ENCODE measurements at regions not wholly inside any gene's neighbourhood (a gene's known extent, or its start where the extent isn't known, plus 50 kb on each side); places are given as distances from the start of the nearest gene placed in this dataset.
A peak's percentile ranks its signal among the peaks of the same experiment; 100 is the strongest.

- no peak for DNase-seq (ENCODE audit: low spot score)
- no peak for FAIRE-seq
These were observed 64.0 kb upstream of the CHRM3 start for GRCh38 chr1:239322369-239322768.

- FAIRE-seq (no peak), DNase-seq (ENCODE audit: low spot score) (no peak)
These were observed 64.5 kb upstream of the CHRM3 start for GRCh38 chr1:239321877-239322276.

GRCh38 chr1:239317948-239318347 lies 68.4 kb upstream of the CHRM3 start:
- DNase-seq (ENCODE audit: low spot score) (no peak), FAIRE-seq (no peak)

DNA sequence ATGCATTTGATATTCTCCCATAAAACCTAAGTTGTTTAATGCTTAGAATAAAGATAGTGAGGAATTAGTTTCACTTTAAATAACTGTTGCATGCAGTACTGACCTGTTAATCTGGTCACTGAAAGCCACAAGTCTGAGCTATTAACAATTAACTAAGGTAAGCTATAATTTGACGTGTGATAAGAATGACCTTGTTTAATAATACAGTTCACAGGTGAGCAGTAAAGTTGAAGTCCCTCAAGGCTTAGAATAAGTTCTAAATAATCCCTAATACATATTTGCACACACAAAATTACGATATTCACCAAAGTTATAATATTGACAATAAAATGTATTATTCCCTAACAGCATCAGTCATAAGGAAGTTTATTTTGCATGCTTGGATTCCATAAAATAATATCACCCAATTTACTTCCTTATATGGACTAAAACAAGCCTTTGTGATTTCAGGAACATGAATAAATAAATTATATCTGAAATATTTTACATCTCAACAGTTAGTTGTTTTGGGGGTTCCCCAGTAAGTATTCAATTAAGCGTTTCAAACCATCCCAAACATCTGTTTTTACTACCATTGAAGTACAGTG lies 70.6 kb upstream of the CHRM3 start:
- FAIRE-seq (no peak), DNase-seq (ENCODE audit: low spot score) (no peak)

DNA sequence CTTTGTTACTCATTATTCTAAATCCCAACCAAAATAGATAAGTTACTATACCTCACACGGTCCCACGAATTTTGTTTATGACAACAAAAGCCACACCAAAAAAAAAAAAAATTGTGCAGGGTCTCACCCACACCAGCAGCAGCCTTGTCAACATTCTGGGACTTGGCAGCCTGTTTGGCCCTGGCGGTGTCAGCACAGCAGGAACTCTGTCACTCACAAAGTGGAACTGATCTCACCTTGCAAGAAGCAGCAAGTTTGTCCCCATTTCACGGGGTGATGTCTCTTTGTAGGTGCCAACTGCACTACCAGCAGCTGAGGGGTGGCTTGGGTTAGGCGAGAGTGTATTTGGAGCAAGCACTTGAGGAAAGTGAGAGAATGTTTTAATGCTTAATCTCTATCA lies 75.0 kb upstream of the CHRM3 start:
- DNase-seq (ENCODE audit: low spot score) (no peak), FAIRE-seq (no peak)

GRCh38 chr1:239308701-239309333 lies 77.6 kb upstream of the CHRM3 start:
- DNase-seq (ENCODE audit: low spot score), result peak; percentile 8
- no peak for FAIRE-seq

DNA sequence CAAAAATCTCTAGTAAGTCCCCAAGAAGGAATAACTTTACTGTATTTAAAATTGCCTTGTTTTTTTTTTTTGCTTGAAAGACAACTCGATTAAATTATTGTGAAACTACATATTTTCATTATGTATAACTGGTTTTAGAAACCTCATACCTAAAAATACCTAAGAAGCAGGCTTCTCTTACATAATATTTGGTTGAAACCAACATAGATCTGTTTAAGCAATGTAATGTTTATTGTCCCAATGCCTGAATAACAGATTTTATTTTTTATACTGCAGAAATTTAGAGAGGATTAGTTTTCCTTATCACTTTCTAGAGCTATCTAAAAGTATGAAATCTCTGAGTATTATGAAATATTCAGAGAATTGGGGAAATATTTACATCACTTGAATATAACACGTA lies 78.5 kb upstream of the CHRM3 start:
- FAIRE-seq (no peak), DNase-seq (ENCODE audit: low spot score) (no peak)

DNA sequence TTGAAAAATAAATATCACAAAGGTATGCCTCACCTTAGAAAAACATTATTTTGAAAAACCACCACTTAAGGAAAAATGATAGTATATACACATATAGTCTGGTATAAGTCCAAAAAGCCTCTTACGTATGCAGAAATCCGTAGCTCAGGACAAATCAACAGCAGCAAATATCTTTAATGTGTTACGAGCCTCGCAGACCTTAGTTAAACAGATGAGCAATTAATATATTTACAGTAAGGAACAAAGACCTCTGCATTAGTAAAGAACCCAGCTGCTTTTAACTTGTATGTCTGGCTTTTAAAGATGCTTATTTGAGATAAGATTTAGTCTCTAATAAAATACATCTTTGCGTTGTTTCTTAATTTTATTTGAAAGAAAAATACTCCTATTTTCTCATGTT lies 79.9 kb upstream of the CHRM3 start:
- no peak for DNase-seq (ENCODE audit: low spot score)
- no peak for FAIRE-seq

- FAIRE-seq (no peak), DNase-seq (ENCODE audit: low spot score) (no peak)
These were observed 83.1 kb upstream of the CHRM3 start for GRCh38 chr1:239303289-239303688.

DNA sequence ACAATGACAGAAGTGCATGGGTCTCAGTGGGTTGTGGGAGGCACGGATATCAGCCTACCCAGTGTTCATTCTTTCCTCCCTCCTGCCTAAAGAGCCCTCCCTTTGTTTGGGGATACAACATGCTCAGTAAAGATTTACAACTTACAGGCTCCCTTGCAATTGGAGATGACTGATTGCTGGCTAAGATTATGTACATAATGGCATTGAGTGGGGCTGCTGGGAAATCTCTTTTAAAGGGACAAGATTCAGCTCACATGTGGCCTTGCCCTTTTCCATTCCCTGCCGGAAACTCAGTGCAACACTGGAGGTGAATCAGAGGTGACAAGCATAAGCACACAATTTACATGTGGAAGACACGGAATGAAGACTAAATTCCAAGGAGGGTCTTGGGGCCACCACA lies 83.7 kb upstream of the CHRM3 start:
- DNase-seq (ENCODE audit: low spot score) (no peak), FAIRE-seq (no peak)

DNA sequence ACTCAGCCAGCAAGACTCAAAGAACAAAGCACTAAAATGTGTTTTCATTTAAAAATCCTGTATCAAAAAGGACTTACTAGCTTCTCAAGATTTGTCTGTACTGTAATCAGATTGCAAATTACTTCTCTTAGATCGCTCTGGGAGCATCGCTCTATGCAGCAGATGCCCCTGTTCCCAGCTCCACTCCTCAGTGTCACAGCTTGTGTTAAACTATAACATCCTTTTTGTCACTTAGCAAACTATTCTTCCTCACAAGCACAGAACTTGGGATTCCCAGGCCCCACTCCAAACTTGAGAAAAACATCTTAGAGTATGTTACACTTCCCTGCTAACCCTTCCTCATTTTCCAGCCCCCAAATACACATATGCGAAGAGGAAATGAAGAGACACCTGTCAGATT lies 85.1 kb upstream of the CHRM3 start:
- DNase-seq (ENCODE audit: low spot score), result no peak
- no peak for FAIRE-seq

- DNase-seq (ENCODE audit: low spot score) (no peak), FAIRE-seq (no peak)
These were observed 88.5 kb upstream of the CHRM3 start for GRCh38 chr1:239297910-239298309.

DNA sequence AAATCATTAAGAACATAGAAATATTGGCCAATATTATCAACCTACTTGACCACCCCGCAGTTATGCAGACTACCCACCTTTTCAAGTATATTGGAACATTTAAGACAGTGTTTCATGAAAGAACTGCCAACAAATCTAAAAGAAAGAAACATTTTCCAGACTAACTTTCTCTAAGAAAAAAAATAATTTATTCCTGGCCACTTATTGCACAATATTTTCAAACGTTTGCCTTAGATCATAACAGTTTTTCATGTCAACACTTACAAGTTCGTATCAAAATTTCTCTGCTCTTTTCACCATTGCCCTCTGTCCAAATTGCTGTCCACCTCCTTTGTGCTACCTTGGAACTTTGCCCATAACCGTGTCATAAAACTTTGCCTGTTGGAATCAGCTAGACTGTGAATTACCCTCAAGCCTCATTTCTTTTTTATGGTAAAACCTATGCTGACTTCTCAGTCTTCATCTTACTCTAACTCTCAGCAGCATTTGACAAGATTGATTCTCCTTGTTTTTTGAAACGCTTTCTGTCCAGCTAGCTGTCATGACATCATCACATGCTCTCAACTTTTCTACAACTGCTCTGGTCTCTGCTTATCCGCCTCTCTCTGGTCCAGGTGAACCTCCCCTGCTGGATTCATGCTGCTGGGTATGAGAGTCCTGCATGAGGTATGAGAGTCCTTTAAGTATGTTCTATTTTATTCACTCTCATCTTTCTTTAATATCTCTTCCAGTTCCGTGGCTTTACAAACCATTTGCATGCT lies 92.8 kb upstream of the CHRM3 start:
- DNase-seq (ENCODE audit: low spot score) (no peak), FAIRE-seq (no peak)

DNA sequence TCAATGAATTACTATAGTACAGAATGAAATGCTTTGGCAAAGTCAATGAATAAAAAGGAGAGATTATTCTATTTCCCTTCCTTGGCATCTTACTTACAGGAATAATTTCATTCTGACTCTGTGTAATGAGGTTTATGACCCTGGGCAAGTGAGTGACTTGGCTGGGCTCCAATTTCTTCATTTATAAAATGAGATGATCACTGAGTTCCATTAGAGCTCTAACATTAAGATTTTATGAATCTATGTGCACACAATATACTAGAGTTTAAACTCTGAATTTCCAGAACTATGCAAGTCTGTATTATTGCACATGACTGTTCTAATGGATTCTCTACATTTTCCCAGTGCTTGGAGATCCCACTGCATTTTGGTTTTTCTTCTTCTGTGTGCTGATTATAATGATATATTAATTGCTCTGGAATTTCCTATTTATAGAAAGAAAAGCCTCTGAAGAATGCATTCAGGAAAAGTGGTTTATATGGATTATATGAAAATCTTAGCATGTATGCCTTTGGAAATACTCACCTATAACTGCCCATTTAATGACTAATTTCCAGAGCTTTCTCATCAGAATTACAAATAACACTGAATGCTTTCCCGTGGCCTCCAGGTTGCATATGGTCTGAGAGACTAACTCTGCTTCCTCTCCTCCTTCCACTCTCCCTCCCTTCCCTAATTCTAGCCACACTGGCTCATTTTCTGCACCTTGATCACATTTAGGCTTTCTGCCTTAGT lies 97.4 kb upstream of the CHRM3 start:
- no peak for FAIRE-seq
- no peak for DNase-seq (ENCODE audit: low spot score)

GRCh38 chr1:239287296-239287695 lies 99.1 kb upstream of the CHRM3 start:
- FAIRE-seq (no peak), DNase-seq (ENCODE audit: low spot score) (no peak)

- FAIRE-seq (no peak), DNase-seq (ENCODE audit: low spot score) (no peak)
These were observed 103.2 kb upstream of the CHRM3 start for GRCh38 chr1:239283216-239283615.

DNA sequence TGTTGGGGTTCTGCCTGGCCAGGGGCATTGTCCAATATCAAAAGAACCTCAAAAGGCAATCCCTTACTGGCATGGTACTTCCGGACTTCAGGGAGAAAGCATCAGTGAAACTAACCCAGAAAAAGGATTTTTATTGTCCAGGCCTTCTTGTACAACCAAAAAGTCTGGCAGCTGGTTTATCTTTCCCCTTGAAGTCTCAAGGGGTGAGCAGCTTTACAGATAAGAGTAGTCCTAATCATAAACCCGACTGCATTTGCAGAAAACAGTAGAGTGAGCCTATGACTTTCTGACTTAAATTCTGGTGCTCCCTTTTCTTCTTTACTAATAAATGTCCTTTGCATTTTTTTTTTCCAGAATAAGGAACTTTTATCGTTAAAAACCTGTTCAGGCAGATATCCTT lies 104.0 kb upstream of the CHRM3 start:
- DNase-seq (ENCODE audit: low spot score), result no peak

DNA sequence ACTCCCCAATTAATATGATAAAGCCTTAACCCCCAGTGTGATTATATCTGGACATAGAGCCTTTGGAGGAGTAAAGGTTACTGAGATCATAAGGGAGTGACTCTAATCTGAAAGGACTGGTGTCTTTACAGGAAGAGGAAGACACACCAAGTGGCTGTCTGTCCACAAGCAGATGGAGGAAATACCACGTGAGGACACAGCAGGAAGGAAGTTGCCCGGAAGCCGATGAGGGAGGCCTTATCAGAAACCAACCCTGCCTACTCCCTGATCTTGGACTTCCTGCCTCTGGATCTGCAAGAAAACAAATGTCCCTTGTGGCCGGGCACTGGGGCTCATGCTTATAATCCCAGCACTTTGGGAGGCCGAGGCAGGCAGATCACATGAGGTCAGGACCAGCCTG lies 110.3 kb upstream of the CHRM3 start:
- DNase-seq (ENCODE audit: low spot score), result no peak
- no peak for FAIRE-seq

More for the DNA sequence above, 104.0 kb upstream of the CHRM3 start:
- no peak for FAIRE-seq

- no peak for FAIRE-seq
- DNase-seq (ENCODE audit: low spot score), result no peak
These were observed 112.0 kb upstream of the CHRM3 start for GRCh38 chr1:239274242-239274830.

GRCh38 chr1:239270509-239270908 lies 115.9 kb upstream of the CHRM3 start:
- DNase-seq (ENCODE audit: low spot score) (no peak), FAIRE-seq (no peak)

DNA sequence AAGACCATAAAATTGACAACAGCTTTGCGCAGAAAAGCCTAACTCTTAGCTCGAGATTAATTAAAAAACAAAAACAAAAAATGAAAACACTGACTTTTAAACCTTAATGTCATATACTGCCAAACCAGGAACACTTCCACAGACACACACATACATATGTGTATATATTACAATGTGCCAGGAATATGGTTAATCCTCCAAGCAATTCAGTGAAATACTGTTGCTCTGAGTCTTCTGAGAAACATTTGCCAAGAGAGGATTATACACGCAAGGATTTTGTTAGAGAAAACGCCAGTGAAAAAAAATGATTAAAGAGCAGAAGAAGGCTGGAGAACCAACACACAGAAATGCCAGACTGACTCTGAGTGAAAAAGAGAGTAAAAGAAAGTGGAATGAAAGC lies 116.7 kb upstream of the CHRM3 start:
- FAIRE-seq, result no peak
- no peak for DNase-seq (ENCODE audit: low spot score)

GRCh38 chr1:239268941-239269340 lies 117.4 kb upstream of the CHRM3 start:
- FAIRE-seq (no peak), DNase-seq (ENCODE audit: low spot score) (no peak)
